Astrocyte of the cerebellum (primary cell): ENCODE measurements at regions not wholly inside any gene's neighbourhood (a gene's known extent, or its start where the extent isn't known, plus 50 kb on each side); places are given as distances from the start of the nearest gene placed in this dataset.

Experiments used
- DNase-seq: peaks from one replicate; pipeline ENCODE4 v3.0.0-alpha.2; 2011; ENCODE audit warnings: low read depth
- H3K4me3 ChIP-seq: 2 replicates; pipeline ENCODE4 v1.5.1; 2011; ENCODE audit warnings: mild to moderate bottlenecking, low read depth, low read length, moderate library complexity
- CTCF ChIP-seq: IDR thresholded peaks from 2 replicates; pipeline ENCODE4 v1.5.1; 2012; ENCODE audit warnings: low read length, low read depth, moderate library complexity, mild to moderate bottlenecking; ENCODE audit errors: missing control alignments
- in situ Hi-C: cut with HindIII; loops from 2 replicates; pipeline ENCODE4 v1.10.0; 2017; ENCODE audit warnings: low sequenced_read_pairs

GRCh38 chr4:128550060-128550459, 259.4 kb upstream of the JADE1 start:
- in situ Hi-C loops = loop anchor here (10.0 kb wide), 1 partner anchor 255 kb away; the partner anchor contains the start of gene JADE1
- no peak for TF ChIP-seq CTCF
- no peak overlapping the region for H3K4me3 ChIP-seq
- DNase-seq = no peak

GRCh38 chr4:128549636-128550035, 259.9 kb upstream of the JADE1 start:
- no peak for DNase-seq
- H3K4me3 ChIP-seq = no peak overlapping the region
- in situ Hi-C loops = loop anchor here (10.0 kb wide), 1 partner anchor 255 kb away; the partner anchor contains the start of gene JADE1
- TF ChIP-seq CTCF = no peak

GRCh38 chr4:128548381-128548780, 260.8 kb upstream of the PGRMC2 start:
- in situ Hi-C loops = no loop called here
- H3K4me3 ChIP-seq = no peak overlapping the region
- no peak for TF ChIP-seq CTCF
- no peak for DNase-seq

GRCh38 chr4:128544272-128544671, 256.7 kb upstream of the PGRMC2 start:
- DNase-seq = no peak
- no peak overlapping the region for H3K4me3 ChIP-seq
- in situ Hi-C loops = no loop called here
- TF ChIP-seq CTCF = no peak

- no peak for TF ChIP-seq CTCF
- no peak for DNase-seq
- in situ Hi-C loops = no loop called here
- no peak overlapping the region for H3K4me3 ChIP-seq
These were observed 256.1 kb upstream of the PGRMC2 start for GRCh38 chr4:128543696-128544095.

GRCh38 chr4:128542047-128542446, 254.4 kb upstream of the PGRMC2 start:
- no peak for TF ChIP-seq CTCF
- in situ Hi-C loops = no loop called here
- no peak for DNase-seq
- H3K4me3 ChIP-seq = no peak overlapping the region

- TF ChIP-seq CTCF = no peak
- in situ Hi-C loops = no loop called here
- H3K4me3 ChIP-seq = no peak overlapping the region
- DNase-seq = no peak
These were observed 252.5 kb upstream of the PGRMC2 start for GRCh38 chr4:128540122-128540521.
